AG08395 (cell line): ENCODE measurements at regions not wholly inside any gene's neighbourhood (a gene's known extent, or its start where the extent isn't known, plus 50 kb on each side); places are given as distances from the start of the nearest gene placed in this dataset.

Experiments used
- DNase-seq: peaks from one replicate; pipeline ENCODE4 v3.0.0; 2012; ENCODE audit warnings: mixed read lengths, low spot score

DNA sequence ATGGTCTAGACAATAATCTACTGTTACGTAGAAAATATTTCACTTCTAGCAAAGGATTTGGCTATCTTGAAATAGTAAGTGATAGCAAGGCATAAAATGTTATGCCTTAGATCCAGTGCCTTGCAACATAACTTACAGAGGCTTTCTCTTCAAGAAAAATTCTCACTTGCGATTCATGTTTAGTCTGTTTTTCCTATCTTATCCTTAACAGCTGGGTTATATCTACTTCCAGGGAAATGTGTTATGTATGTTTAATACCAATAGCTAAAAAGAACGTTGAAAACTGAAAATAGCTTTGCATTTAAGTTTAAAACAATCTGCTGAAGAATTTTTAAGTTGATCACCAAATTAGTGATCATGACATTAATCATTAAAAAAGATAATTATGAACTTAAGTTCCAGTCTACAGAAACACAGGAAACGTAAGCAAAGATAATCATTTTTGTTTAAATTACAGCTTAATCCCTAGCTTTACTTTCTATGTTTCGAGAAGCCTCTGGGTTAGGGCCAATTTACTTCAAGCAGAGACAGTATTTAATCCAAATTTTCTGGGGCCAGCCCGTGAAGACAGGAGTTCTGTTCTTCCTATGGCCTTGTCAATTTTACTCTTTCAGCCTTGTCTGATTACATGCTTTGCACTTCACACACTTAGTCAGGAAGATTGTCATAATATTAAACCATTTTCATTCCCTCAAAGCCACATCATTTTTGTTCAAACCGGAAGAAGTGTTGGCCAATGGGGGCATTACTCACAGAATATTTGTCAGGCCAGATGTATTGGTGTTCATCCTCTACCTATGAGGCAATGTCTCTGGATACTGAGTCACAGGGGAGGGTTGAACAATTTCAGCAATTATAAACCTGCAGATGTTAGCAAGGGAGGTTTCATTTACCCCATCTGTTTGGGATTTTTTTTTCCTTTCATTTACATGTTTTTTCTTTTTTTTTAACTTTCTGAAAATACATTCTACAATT is 1132.9 kb upstream of the ZEB2 start:
- peak; percentile 77 for DNase-seq

DNA sequence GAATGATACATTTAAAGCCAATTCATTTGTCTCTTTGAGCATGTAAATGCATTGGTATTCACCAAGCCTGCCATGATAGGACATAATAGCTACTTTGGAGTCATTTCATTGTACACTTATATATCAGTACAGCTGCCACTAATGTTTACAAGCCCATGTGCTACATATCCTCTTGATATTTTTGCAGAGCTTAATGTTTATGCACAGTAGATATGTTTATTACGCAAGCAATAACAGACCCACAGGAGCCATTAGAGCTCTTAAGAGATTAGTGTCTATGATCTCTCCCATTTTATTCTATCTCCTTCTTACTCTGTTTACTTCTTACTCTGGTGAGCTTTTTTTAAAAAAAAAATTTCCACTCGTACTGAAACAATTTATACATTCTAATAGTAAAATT is 1132.1 kb upstream of the ZEB2 start:
- no peak for DNase-seq

DNA sequence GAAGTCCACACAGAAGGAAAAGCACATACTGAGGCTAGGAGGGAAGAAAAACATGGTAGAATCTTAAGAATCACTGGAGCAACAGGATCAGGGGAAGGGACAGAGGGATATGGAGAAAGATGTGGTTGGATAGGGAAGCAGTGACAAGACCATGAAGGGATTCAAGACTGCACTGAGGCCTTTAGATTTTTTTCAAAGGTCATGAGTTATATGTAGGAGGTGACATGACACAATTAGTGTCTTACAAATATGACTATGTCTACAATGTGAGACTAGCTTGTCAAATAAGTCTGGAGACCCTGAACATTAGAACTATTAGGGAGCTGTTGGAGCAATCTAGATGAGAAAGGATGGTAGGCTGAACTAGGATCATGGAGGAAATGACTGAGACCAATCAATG is 1130.3 kb upstream of the ZEB2 start:
- no peak for DNase-seq

DNA sequence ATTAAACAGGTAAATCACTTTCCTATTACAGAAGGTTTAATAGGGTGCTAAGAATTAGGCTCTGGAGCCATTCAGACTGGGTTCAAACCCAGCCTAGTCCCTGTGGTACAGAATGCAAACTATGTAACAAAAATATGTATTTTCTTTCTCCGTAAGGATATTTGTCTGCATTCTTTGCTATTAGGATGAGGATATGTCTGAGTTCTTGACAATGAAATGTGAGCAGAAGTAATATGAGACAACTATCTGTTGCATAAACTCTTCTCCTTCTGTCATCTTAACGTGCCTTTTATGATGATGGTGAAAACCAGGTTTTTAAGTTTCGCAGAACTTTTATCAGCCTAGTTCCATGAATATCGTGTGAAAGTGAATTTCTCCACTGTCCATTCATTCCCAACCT is 1129.1 kb upstream of the ZEB2 start:
- no peak for DNase-seq

DNA sequence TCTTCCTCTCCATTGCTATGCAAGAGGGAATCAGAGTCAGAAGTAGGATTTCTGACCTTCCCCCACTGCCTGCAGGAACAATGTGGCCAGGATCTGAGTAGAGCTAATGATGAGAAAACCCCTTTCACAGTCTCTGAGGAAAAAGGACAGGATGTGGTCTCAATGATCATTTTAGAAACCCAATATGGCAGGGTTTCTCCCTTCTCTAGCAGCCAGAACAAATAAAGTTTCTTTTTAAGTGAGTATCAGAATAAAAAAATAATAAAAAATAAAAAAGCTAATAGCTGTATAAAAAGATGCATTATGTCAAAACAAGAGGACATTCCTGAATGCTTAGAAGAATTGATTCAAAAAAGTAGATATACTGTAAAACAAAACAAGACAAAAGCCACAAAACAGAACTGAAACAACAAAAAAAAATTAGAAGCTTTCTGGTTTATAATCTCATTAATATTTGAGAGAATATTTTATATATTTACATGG is 1124.9 kb upstream of the ZEB2 start:
- DNase-seq: no peak

DNA sequence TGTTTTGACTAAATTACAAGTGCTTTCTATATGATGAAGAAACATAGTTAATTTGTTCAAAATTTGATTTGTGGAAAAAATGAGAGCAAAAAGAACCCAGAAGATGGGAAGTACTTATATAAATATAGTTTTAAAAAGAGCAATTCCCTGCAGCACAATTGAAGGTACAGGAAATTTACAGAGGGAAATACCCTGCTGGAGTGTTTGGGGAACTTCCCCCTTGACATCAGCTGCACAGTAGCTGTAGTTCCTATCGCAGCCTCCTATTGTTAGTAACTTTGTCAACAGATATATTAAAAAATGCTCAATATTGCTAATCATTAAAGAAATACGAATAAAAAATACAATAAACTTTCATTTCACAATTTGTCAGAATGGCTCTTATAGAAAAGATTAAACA is 1118.8 kb upstream of the ZEB2 start:
- DNase-seq: no peak

DNA sequence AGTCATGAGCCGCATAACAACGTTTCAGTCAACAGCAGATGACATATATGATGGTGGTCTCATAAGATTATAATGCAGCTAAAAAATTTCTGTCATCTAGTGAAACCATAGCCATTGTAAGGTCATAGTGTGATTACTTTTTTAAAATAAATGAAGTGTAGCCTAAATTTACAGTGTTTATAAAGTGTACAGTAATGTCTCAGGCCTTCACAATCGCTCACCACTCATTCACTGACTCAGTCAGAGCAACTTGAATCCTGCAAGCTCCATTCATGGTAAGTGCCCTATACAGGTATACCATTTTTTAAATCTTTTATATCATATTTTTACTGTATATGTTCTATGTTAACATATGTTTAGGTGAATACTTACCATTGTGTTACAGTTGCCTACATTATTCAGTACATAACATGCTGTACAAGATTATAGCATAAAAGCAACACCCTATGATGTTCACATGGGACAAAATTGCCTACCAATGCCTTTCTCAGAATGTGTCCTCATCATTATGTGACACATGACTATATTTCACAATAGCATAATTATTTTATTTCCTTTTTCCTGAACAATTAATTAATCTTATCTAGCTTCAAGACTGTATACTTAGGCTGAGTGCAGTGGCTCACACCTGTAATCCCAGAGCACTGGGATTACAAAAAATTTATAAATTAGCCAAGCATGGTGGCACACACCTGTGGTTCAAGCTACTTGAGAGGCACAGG is 1115.9 kb upstream of the ZEB2 start:
- DNase-seq: no peak

DNA sequence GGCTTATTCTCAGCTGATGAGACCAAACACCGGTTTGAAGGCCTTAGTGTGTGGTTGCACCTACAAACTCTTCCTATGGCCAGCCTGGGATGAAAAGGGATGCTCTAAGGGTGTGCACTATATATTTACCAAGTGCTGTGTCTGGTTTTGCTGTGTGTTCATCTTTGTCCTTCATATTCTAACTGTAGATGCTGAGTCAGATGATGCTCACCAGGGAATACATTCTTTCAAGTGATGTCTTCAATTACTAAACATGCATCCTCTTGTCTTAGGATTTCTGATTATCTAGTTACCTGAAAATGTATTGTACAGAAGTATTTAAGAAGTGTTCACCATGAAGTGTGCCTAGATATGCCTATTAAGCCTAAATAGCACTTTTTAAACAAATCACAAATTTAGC is 1111.6 kb upstream of the ZEB2 start:
- peak; percentile 20 for DNase-seq

DNA sequence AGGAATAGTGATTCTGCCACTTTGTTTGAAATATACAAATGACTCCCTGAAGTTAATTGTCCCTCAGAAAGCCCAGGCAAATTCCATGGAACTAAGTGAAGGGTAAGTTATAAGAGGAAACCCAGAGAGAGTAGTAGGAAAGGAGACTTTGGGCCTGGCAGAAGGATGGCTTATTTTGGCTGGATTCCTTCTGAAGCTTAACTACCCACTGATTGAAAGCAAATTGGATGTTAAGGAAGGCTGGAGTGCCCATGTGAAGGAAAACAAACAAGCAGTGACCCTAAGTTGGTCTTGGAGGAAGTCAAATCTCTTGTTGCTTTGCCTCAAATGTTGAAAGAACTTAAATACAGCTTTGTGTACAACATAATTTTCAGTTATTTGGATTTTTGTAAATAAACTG is 1106.4 kb upstream of the ZEB2 start:
- DNase-seq: no peak

DNA sequence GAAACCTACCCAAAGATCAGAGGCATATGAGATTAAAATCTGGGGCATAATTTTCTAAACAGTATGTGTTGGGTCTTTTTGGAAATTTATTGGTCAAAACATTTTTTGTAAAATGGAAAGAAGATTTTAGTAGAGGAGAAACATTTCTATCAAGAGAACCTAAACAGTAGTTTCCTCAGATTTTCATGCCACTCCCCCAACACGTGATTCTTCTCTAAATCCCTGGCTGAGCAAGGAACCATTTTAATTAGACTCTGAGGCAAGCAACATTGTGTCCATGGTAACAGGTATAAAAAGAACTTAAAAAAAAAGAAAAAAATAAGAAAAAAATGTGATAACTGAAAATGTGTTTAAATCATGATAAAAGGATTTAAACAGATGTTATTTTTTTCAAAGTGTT is 1105.2 kb upstream of the ZEB2 start:
- DNase-seq: no peak

DNA sequence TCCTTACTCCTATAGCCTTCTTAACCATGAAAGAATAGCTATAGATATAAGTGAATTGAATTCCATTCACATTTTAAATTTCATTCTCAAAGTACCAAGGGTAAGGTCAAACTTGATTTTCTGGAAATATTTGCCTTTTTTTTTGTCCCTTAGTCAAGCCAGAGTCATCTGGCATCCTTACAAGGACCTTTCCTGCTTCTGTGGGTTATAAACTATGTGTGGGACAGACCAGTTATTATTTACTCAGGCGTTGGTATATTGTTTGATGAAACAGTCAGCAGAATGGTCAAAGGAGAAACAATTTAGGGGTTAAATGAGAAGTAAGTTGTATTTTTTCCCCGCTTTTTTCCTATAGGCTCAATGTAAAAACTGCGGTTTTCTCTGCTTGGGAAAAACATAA is 1103.2 kb upstream of the ZEB2 start:
- peak; percentile 53 for DNase-seq

DNA sequence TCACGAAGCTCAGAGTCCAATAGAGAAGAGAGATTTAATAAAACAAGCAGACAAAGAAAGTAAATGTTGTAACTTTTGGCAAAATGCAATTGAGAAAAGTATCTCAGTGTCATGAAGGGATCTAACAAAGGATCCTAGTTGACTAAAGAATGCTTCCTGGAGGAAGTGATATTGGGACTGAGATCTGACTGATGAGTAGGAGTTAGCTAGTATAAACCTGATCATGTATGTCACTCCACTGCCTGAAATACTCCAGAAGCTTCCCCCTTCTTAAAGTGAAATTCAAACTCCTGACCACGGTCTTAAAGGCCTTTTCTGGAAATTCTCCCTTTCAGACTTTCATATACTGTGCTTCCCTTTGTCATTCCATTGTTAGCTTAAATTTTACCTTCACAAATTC is 1102.4 kb upstream of the ZEB2 start:
- DNase-seq: no peak

DNA sequence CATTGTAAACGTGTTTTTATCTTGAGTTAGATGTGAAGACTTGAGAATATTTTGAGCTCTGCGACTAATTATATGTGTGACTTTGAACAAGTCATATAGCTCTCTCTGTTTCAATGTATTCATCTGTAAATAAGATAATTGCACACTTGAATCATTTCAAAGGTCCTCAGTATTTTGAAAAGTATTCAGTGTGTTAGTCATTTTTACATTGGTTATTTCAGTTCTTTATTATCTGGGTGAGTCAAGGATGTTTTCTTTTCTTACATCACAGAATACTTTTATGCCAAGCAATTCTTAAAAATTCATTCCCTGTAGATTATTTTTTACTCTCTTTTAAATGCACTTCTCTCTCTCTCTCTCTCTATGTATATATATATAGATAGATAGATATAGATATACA is 1098.0 kb upstream of the ZEB2 start:
- DNase-seq: peak; percentile 45

DNA sequence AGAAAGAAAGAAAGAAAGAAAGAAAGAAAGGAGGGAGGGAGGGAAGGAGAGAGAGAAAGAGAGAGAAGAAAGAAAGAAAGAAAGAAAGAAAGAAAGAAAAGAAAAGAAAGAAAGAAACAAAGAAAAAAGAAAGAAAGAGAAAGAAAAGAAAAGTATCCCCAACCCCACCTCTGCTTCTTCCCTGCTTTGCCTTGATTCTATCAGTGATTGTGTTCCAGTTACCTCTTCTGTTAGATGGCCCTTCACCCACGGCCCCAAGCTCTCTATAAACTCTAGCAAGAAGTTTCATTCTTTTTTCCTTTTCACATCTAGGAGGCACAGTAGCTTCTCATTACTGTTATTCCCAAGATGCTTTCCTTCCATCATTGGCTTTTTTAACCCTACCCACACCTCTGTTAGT is 1097.5 kb upstream of the ZEB2 start:
- DNase-seq: no peak

DNA sequence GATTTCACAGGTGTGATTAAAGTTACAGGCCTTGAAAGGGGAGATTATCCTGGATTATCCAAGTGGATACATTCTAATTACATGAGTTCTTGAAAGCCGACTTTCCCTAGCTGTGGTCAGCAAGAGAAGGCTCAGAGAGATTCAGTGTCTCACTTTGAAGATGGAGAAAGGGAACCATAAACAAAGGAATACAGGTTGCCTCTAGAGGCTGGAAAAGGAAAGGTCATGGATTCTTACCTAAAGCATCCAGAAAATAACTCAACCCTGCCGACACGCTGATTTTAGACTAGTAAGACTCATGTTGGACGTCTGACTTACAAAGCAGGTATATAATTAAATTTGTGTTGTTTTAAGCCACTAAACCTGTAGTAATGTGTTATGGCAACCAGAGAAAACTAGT is 1095.7 kb upstream of the ZEB2 start:
- DNase-seq: no peak

DNA sequence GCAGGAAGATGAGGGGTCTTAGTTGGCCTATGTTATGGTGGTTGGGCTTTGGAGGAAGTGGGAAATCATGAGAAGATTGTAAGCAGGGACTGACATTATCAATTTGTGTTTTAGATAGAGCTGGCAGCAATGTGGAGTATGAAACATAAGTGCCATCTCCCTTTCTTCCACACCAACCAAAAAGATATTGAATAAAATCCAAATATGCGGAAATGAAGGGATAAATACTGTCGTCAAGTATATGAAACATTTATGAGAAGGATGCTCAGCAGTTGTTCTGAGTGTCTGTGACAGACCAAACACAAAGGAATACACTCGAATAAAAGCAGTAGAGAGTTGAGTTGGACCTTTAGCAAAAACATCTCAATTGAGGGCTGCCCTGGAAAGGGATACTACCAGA is 1090.0 kb upstream of the ZEB2 start:
- no peak for DNase-seq

DNA sequence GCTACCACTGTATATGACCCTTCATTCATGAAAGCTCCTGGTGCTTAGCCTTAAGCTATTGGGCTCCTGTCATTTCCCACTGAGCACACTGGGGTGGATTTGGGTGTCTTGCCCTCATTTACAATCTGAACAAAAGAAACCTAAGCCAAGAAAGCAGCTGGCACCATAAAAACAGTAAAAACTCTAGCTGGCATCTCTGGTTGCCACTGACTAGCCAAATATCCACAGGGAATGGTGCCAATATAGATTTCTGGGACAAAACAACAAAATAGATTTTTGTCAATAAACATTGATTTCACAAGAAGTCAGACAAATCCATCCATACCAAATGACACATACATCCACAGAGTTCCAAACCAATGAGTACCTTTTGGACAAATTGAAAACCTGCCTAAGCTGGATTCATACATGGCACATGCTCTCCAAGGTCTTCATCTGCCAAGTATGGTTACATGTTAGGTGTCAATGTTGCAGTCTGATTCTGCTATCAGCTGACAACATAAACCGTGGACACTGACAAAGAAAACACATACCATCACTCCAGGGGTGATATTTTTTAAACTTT is 1081.5 kb upstream of the ZEB2 start:
- no peak for DNase-seq

DNA sequence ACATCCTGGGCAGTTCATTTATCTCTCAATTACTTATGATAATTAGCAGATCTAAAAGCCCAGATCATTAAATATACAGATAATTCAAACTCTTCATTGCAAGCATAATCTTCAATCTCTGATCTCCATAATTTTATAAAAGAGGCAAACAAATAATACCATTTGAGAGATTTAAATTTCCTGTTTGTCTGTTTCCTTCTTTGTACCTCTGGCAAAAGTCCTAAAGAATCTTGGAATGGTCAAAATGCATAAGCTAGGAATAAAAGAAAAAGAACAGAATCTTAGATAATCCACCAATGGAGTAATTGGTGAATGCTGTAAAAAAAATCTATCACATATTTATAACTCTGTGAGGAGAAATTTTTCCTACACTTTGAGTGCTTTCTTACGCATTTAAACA is 1080.9 kb upstream of the ZEB2 start:
- DNase-seq: no peak

DNA sequence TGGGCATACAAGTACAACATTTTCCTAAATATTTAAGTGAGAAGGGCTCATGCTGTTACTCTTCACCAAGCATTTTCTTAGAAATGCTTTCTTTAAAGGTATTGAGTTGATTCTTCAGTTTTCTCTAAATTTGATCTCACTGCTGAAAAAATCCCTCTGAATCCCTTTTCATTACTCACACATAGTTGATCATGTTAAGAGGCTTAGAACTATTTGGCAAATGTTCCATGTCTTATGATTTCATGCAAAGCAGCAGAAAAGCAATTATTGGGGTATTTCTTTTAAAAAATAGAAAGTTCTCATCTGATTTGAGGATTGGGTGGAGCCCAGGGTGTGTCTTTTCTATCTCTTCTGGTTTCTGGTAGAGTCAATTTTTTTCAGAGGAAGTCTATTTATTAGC is 1079.8 kb upstream of the ZEB2 start:
- peak; percentile 39 for DNase-seq

DNA sequence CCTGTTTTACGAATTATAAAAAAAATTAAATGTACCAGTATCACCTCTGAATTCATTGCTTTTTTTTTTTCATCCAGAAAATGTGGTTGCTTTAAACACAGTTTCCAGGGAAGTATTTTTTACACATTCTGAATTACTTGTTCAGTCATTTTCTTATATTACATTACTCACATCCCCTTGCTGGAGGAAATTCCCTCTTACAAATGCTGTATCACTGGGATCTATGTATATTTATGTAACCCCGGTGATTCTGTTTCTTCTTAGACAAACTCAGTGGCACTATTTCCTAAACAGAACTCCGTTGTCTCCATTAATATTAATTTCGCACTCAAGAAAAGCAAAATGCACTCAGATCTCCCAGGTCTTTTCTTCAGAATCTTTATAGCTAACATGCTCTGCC is 1078.5 kb upstream of the ZEB2 start:
- no peak for DNase-seq

DNA sequence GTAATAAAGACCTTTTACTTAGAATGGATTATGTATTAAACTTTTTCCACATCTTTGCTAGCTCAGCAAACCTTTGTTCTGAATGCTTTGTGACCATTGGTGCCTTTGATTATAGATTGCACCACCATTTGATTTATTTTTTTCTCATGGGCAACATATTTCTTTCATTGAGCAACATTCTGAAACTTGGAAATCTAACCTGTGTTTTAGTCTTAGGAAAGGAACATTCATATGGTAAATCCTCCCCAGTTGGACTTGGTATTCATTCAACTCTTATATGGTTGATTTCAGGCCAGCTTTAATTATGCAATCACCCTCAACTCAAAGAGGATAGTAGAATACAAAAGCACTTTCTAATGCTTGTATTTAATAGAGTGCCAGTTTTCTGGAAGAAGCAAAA is 1077.9 kb upstream of the ZEB2 start:
- no peak for DNase-seq

DNA sequence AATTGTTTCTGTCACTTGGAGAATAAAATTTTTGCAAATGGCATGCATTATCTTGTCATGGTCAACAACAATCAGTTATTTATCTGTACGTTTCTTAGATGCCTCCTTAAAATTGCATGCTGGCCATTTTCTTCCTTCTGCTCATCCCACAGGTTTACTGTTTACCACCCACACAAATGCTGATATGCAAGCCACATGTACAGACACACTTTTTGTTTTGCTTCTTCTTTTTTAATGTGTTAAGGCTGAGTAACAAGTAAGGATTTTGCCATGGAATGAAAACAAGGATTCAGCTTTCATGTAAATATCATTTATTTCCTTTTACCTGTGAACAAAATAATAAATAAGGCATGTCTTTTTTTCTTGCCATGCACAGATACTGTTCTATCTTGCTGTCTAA is 1077.1 kb upstream of the ZEB2 start:
- DNase-seq: no peak

DNA sequence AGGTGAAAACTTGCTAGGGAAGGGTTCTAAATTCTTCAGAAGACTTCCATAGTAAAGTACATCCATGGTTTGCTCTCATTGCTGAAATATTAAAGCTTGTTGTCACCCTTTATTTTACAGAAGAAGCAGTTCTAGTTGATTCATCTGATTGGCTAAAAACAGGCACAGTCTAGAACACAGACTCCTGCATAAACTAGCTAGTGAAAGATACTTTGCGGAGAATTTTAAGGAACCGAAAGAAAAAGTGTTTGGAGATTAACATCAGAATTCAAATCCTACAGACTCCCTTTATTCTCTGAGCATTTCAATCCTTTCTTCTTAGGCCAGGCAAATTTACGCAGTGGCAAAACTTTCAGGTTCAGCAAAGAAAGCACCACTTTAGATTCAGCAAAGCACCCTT is 1076.5 kb upstream of the ZEB2 start:
- no peak for DNase-seq
